Trophoblast cell (in vitro differentiated cells and primary cell): ENCODE measurements at regions not wholly inside any gene's neighbourhood (a gene's known extent, or its start where the extent isn't known, plus 50 kb on each side); places are given as distances from the start of the nearest gene placed in this dataset.

Experiments
- DNase-seq, 2 donors: peaks; one replicate each; pipeline ENCODE4 v3.0.0-alpha.2; 2016
- H2AFZ ChIP-seq: 2 replicates; pipeline ENCODE4 v1.6.1; 2013; ENCODE audit warnings: low read length, moderate library complexity, mild to moderate bottlenecking; ENCODE audit not compliant: insufficient read depth, poor library complexity
- H2AK5ac ChIP-seq: 2 replicates; pipeline ENCODE4 v1.6.1; 2013; ENCODE audit warnings: mild to moderate bottlenecking, low read length
- H2BK120ac ChIP-seq: 2 replicates; pipeline ENCODE4 v1.6.1; 2013; ENCODE audit warnings: low read length, mild to moderate bottlenecking, moderate library complexity; ENCODE audit not compliant: insufficient read depth, poor library complexity
- H2BK12ac ChIP-seq: 2 replicates; pipeline ENCODE4 v1.6.1; 2013; ENCODE audit warnings: mild to moderate bottlenecking, low read length, moderate library complexity
- H2BK5ac ChIP-seq: 2 replicates; pipeline ENCODE4 v1.6.1; 2013; ENCODE audit warnings: low read length, low read depth, moderate library complexity, mild to moderate bottlenecking; ENCODE audit not compliant: poor library complexity
- H3K14ac ChIP-seq: 2 replicates; pipeline ENCODE4 v1.6.1; 2013; ENCODE audit warnings: mild to moderate bottlenecking, low read length
- H3K18ac ChIP-seq: 2 replicates; pipeline ENCODE4 v1.6.1; 2013; ENCODE audit warnings: mild to moderate bottlenecking, low read length
- H3K23ac ChIP-seq: 2 replicates; pipeline ENCODE4 v1.6.1; 2013; ENCODE audit warnings: low read length
- H3K27ac ChIP-seq: 2 replicates; pipeline ENCODE4 v1.5.1; 2013; ENCODE audit warnings: low read depth, mild to moderate bottlenecking, inconsistent platforms, low read length, moderate library complexity
- H3K27me3 ChIP-seq: 2 replicates; pipeline ENCODE4 v1.6.1; 2013; ENCODE audit warnings: inconsistent platforms, mild to moderate bottlenecking, low read length, moderate library complexity; ENCODE audit not compliant: insufficient read depth
- H3K36me3 ChIP-seq, 2 experiments: 1 replicate in 1 of 2; 2 replicates in 1 of 2; pipeline ENCODE4 v1.6.1; 2013; ENCODE audit warnings: low read length in 2 of 2, mild to moderate bottlenecking in 2 of 2, moderate library complexity in 1 of 2; ENCODE audit not compliant: insufficient read depth in 2 of 2, control insufficient read depth in 1 of 2
- H3K4ac ChIP-seq: 2 replicates; pipeline ENCODE4 v1.6.1; 2013; ENCODE audit warnings: low read depth, mild to moderate bottlenecking, low read length, moderate library complexity
- H3K4me1 ChIP-seq, 2 experiments: 1 replicate in 1 of 2; 2 replicates in 1 of 2; pipeline ENCODE4 v1.6.1; 2013; ENCODE audit warnings: low read length in 2 of 2, mild to moderate bottlenecking in 2 of 2, moderate library complexity in 1 of 2; ENCODE audit not compliant: insufficient read depth in 2 of 2, control insufficient read depth in 1 of 2
- H3K4me2 ChIP-seq: 2 replicates; pipeline ENCODE4 v1.6.1; 2013; ENCODE audit warnings: inconsistent platforms, mild to moderate bottlenecking, low read length, moderate library complexity
- H3K4me3 ChIP-seq: 2 replicates; pipeline ENCODE4 v1.5.1; 2013; ENCODE audit warnings: mild to moderate bottlenecking, low read depth, low read length, inconsistent platforms
- H3K79me1 ChIP-seq: one replicate; pipeline ENCODE4 v1.6.1; 2013; ENCODE audit warnings: low read length
- H3K79me2 ChIP-seq: 2 replicates; pipeline ENCODE4 v1.6.1; 2013; ENCODE audit warnings: low read length, mild to moderate bottlenecking; ENCODE audit not compliant: control insufficient read depth, insufficient read depth, poor library complexity
- H3K9ac ChIP-seq: 2 replicates; pipeline ENCODE4 v1.6.1; 2013; ENCODE audit warnings: mild to moderate bottlenecking, low read length
- H3K9me3 ChIP-seq: 2 replicates; pipeline ENCODE4 v1.6.1; 2013; ENCODE audit warnings: low read depth, mild to moderate bottlenecking, control low read depth, inconsistent platforms, low read length; ENCODE audit not compliant: insufficient read depth
- H4K12ac ChIP-seq: 2 replicates; pipeline ENCODE4 v1.6.1; 2013; ENCODE audit warnings: low read depth, mild to moderate bottlenecking, low read length, moderate library complexity
- H4K8ac ChIP-seq: 2 replicates; pipeline ENCODE4 v1.6.1; 2013; ENCODE audit warnings: low read depth, mild to moderate bottlenecking, low read length, moderate library complexity
- H4K91ac ChIP-seq: one replicate; pipeline ENCODE4 v1.6.1; 2013; ENCODE audit warnings: low read depth, mild to moderate bottlenecking, low read length, moderate library complexity
- WGBS: extraction: QIAGEN DNeasy Blood & Tissue Kit; methylation state at CpG from one replicate; pipeline ENCODE4 v1.1.7; 2013; ENCODE audit warnings: missing lambda C conversion rate; ENCODE audit not compliant: insufficient read length, insufficient coverage; ENCODE audit errors: extremely low coverage; 5-methylcytosine and 5-hydroxymethylcytosine counted together

GRCh38 chr9:1917396-1917935 is 97.7 kb upstream of the SMARCA2 start:
- Histone ChIP-seq H3K23ac (no peak overlapping the region), H2BK12ac (no peak overlapping the region), H2BK120ac (no peak overlapping the region), H3K9ac (no peak overlapping the region), H2AFZ (no peak overlapping the region), H3K18ac (no peak overlapping the region), H3K14ac (no peak overlapping the region), H3K4me2 (no peak overlapping the region), H3K27me3 (no peaks in the 10 kb centered on the region), H3K4me3 (no peak overlapping the region), H2BK5ac (no peak overlapping the region), H3K79me1 (no peaks in the 10 kb centered on the region), H3K4ac (no peak overlapping the region), H3K9me3 (no peaks in the 10 kb centered on the region), H2AK5ac (no peak overlapping the region), H4K8ac (no peak overlapping the region), H3K27ac (no peak overlapping the region), H3K4me1 (no peaks in the 10 kb centered on the region), H4K91ac (no peak overlapping the region), H3K79me2 (no peaks in the 10 kb centered on the region), H4K12ac (no peak overlapping the region), H3K36me3 (no peaks in the 10 kb centered on the region)
- WGBS, result no CpG with 5 or more reads among the region's 11 CpGs
- DNase-seq, result no peak

- H3K14ac ChIP-seq, result no peak overlapping the region
- H2AK5ac ChIP-seq, result no peak overlapping the region
- no peak overlapping the region for H3K9ac ChIP-seq
- no peak overlapping the region for H3K23ac ChIP-seq
- H3K18ac ChIP-seq, result no peak overlapping the region
- no peak overlapping the region for H2BK120ac ChIP-seq
- DNase-seq, result no peak
- H2BK12ac ChIP-seq, result no peak overlapping the region
- H3K79me2 ChIP-seq, result no peaks in the 10 kb centered on the region
- H3K4ac ChIP-seq, result no peak overlapping the region
- no peak overlapping the region for H4K8ac ChIP-seq
- H3K79me1 ChIP-seq, result no peaks in the 10 kb centered on the region
- no peak overlapping the region for H4K12ac ChIP-seq
- H3K36me3 ChIP-seq, result no peaks in the 10 kb centered on the region
- no peak overlapping the region for H4K91ac ChIP-seq
- H3K4me2 ChIP-seq, result no peak overlapping the region
- H3K4me3 ChIP-seq, result no peak overlapping the region
- no peak overlapping the region for H2AFZ ChIP-seq
- no CpG with 5 or more reads among the region's 3 CpGs for WGBS
- no peaks in the 10 kb centered on the region for H3K27me3 ChIP-seq
- no peaks in the 10 kb centered on the region for H3K9me3 ChIP-seq
- H2BK5ac ChIP-seq, result no peak overlapping the region
- no peaks in the 10 kb centered on the region for H3K4me1 ChIP-seq
- H3K27ac ChIP-seq, result no peak overlapping the region
Measured at GRCh38 chr9:1918108-1918507, 97.0 kb upstream of the SMARCA2 start.

DNA sequence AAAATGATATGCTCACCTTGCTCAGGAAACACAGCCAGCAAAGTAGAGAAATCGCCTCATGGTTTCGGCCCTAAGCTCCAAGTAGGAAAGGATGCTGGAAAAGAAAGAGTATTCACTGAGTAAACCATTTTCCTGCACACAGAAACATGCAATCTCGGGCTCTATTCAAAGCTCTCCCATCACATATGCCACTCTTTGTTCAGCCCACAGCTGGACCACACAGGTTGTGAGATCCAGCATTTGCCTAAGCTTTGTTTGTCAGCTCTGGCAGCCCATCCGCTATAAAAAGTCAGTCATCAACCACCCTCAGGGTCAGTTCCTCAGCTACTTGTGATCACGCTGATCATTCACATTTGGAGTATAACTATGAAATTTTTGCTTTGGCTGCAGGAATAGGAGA is 96.5 kb upstream of the SMARCA2 start:
- Histone ChIP-seq H3K4me3 (no peak overlapping the region), H2BK120ac (no peak overlapping the region), H3K9me3 (no peaks in the 10 kb centered on the region), H3K79me1 (no peaks in the 10 kb centered on the region), H4K12ac (no peak overlapping the region), H3K27me3 (no peaks in the 10 kb centered on the region), H3K27ac (no peak overlapping the region), H2AK5ac (no peak overlapping the region), H4K91ac (no peak overlapping the region), H3K36me3 (no peaks in the 10 kb centered on the region), H3K4me1 (no peaks in the 10 kb centered on the region), H3K18ac (no peak overlapping the region), H2BK12ac (no peak overlapping the region), H3K4ac (no peak overlapping the region), H2AFZ (no peak overlapping the region), H2BK5ac (no peak overlapping the region), H3K9ac (no peak overlapping the region), H3K23ac (no peak overlapping the region), H3K79me2 (no peaks in the 10 kb centered on the region), H3K4me2 (no peak overlapping the region), H4K8ac (no peak overlapping the region), H3K14ac (no peak overlapping the region)
- DNase-seq, result no peak
- no CpG with 5 or more reads among the region's 5 CpGs for WGBS

GRCh38 chr9:1919229-1919628 is 95.9 kb upstream of the SMARCA2 start:
- no peak overlapping the region for H2BK120ac ChIP-seq
- no CpG with 5 or more reads among the region's 4 CpGs for WGBS

More at GRCh38 chr9:1919229-1919628, 95.9 kb upstream of the SMARCA2 start:
- Histone ChIP-seq H2BK5ac (no peak overlapping the region), H4K91ac (no peak overlapping the region), H3K4me3 (no peak overlapping the region), H3K9ac (no peak overlapping the region), H3K14ac (no peak overlapping the region), H3K79me2 (no peaks in the 10 kb centered on the region), H3K27me3 (no peaks in the 10 kb centered on the region), H4K12ac (no peak overlapping the region), H2AK5ac (no peak overlapping the region), H3K36me3 (no peaks in the 10 kb centered on the region), H2BK12ac (no peak overlapping the region), H2AFZ (no peak overlapping the region), H3K23ac (no peak overlapping the region), H3K4ac (no peak overlapping the region), H3K79me1 (no peaks in the 10 kb centered on the region), H3K4me2 (no peak overlapping the region), H4K8ac (no peak overlapping the region), H3K27ac (no peak overlapping the region), H3K4me1 (no peaks in the 10 kb centered on the region), H3K9me3 (no peaks in the 10 kb centered on the region), H3K18ac (no peak overlapping the region)
- no peak for DNase-seq
